ENCODE measurements at regions not wholly inside any gene's neighbourhood (a gene's known extent, or its start where the extent isn't known, plus 50 kb on each side); places are given as distances from the start of the nearest gene placed in this dataset.
A peak's percentile ranks its signal among the peaks of the same experiment; 100 is the strongest.
"Not testable (repeated sequence)": the region's sequence is repeated elsewhere in the genome, so short reads cannot be mapped to it uniquely, and the experiment has no call there.

GRCh38 chr9:90702441-90702955, 59.9 kb upstream of the DIRAS2 start:
- ATAC-seq = no peak
- no peak for TF ChIP-seq ZC3H10 (CRISPR knock-in tag; IDR thresholded peaks at IDR 0.05)
- no peak for TF ChIP-seq ZNF565 (CRISPR knock-in tag; conservative IDR thresholded peaks at IDR 0.05; ENCODE audit: low read depth)
- no peak for TF ChIP-seq TCF4 (CRISPR knock-in tag; IDR thresholded peaks at IDR 0.05; ENCODE audit: borderline replicate concordance)
- TF ChIP-seq, protein P1, sequence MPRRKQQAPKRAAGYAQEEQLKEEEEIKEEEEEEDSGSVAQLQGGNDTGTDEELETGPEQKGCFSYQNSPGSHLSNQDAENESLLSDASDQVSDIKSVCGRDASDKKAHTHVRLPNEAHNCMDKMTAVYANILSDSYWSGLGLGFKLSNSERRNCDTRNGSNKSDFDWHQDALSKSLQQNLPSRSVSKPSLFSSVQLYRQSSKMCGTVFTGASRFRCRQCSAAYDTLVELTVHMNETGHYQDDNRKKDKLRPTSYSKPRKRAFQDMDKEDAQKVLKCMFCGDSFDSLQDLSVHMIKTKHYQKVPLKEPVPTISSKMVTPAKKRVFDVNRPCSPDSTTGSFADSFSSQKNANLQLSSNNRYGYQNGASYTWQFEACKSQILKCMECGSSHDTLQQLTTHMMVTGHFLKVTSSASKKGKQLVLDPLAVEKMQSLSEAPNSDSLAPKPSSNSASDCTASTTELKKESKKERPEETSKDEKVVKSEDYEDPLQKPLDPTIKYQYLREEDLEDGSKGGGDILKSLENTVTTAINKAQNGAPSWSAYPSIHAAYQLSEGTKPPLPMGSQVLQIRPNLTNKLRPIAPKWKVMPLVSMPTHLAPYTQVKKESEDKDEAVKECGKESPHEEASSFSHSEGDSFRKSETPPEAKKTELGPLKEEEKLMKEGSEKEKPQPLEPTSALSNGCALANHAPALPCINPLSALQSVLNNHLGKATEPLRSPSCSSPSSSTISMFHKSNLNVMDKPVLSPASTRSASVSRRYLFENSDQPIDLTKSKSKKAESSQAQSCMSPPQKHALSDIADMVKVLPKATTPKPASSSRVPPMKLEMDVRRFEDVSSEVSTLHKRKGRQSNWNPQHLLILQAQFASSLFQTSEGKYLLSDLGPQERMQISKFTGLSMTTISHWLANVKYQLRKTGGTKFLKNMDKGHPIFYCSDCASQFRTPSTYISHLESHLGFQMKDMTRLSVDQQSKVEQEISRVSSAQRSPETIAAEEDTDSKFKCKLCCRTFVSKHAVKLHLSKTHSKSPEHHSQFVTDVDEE (CRISPR knock-in tag; IDR thresholded peaks at IDR 0.05) = no peak
- no peak for TF ChIP-seq ZNF70 (CRISPR knock-in tag; IDR thresholded peaks at IDR 0.05)
- TF ChIP-seq ESRRG (CRISPR knock-in tag; IDR thresholded peaks at IDR 0.05) = no peak
- no peak for TF ChIP-seq ZFP3 (CRISPR knock-in tag; IDR thresholded peaks at IDR 0.05)
- TF ChIP-seq TOX (CRISPR knock-in tag; IDR thresholded peaks at IDR 0.05; ENCODE audit: borderline replicate concordance) = no peak
- TF ChIP-seq, protein P2, sequence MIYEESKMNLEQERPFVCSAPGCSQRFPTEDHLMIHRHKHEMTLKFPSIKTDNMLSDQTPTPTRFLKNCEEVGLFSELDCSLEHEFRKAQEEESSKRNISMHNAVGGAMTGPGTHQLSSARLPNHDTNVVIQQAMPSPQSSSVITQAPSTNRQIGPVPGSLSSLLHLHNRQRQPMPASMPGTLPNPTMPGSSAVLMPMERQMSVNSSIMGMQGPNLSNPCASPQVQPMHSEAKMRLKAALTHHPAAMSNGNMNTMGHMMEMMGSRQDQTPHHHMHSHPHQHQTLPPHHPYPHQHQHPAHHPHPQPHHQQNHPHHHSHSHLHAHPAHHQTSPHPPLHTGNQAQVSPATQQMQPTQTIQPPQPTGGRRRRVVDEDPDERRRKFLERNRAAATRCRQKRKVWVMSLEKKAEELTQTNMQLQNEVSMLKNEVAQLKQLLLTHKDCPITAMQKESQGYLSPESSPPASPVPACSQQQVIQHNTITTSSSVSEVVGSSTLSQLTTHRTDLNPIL (CRISPR knock-in tag; IDR thresholded peaks at IDR 0.05; ENCODE audit: low read depth) = no peak

DNA sequence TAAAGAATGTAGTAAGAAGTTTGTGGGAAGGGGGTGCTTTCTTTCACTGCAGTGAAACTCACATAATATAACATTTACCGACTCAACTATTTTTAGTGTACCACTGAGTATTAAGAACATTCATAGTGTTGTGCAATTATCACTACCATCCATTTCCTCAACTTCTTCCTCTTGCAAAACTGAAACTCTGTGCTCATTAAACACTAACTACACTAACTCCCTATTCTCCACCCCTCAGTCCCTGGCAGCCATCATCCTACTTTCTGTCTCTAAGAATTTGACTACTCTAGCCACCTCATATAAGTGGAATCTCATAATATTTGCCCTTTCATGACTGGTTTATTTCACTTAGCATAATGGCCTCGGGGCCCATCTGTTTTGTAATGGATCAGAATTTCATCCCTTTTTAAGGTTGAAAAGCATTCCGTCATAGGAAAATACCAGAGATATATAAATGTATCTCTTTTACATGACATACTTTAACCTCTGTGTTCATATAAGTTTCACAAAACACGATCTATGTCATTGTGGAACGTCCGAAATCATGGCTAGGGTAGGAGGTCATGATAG, 56.3 kb upstream of the DIRAS2 start:
- TF ChIP-seq RARB (CRISPR knock-in tag; IDR thresholded peaks at IDR 0.05) = no peak
- TF ChIP-seq ISL1 (CRISPR knock-in tag; IDR thresholded peaks at IDR 0.05) = peak; percentile 11; the same call in 1 of the 2 replicates
- no peak for ATAC-seq

DNA sequence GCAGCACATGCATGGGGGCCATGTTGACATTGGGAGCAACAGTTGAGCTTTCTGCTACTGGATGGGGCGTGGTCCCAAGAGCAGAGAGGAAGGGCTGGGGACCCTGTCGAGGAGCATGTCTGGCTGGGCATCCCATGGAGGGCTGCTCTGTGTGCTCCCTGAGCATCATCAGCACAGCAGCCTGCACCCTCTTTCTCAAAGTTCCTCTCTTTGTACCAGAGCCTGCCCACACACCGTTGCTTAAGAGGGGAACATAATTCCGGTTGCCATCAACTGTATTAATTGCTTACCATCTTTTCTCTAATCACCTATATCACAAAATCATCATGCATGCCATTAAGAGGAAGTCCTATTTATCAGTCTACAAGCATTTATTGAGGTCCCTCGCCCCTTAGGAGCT, 55.2 kb upstream of the DIRAS2 start:
- TF ChIP-seq RARB (CRISPR knock-in tag; IDR thresholded peaks at IDR 0.05) = no peak
- TF ChIP-seq ZFP3 (CRISPR knock-in tag; IDR thresholded peaks at IDR 0.05) = no peak
- TF ChIP-seq SNAI2 (CRISPR knock-in tag; IDR thresholded peaks at IDR 0.05) = no peak
- TF ChIP-seq ZNF70 (CRISPR knock-in tag; IDR thresholded peaks at IDR 0.05) = no peak
- TF ChIP-seq BACH2 (CRISPR knock-in tag; IDR thresholded peaks at IDR 0.05; ENCODE audit: borderline replicate concordance) = no peak
- TF ChIP-seq, protein P2 (CRISPR knock-in tag; IDR thresholded peaks at IDR 0.05; ENCODE audit: low read depth) = no peak
- ATAC-seq = no peak

- ATAC-seq = not testable (repeated sequence)
These were observed 51.6 kb upstream of the DIRAS2 start for GRCh38 chr9:90694187-90694586.

Data from SK-N-SH treated with all-trans-retinoic acid at 6 μM for 48 hours (cell line).